B cell (primary cell): ENCODE measurements at regions not wholly inside any gene's neighbourhood (a gene's known extent, or its start where the extent isn't known, plus 50 kb on each side); places are given as distances from the start of the nearest gene placed in this dataset.

Source experiments
- ATAC-seq: fragments of 200-7000 bp; cut with Tn5 transposase; one replicate; pipeline ENCODE4 v1.10.0; 2021; ENCODE audit warnings: low read depth, mild to moderate bottlenecking, moderate number of reproducible peaks, moderate library complexity
- CTCF ChIA-PET: fragments of 350-600 bp; sonication (Branson Sonifier 250); formaldehyde crosslinking; loops from one replicate; lab custom pipeline; 2021; ENCODE audit warnings: antibody characterized with exemption, inconsistent platforms; lab: Charles Lee
- POLR2A ChIA-PET: fragments of 350-600 bp; sonication (Branson Sonifier 250); formaldehyde crosslinking; loops from one replicate; lab custom pipeline; 2021; ENCODE audit warnings: antibody characterized with exemption; lab: Charles Lee
- DNase-seq: peaks from one replicate; pipeline ENCODE4 v3.0.0; 2013
- H2AFZ ChIP-seq: 2 replicates; pipeline ENCODE4 v1.6.1; 2012; ENCODE audit warnings: mild to moderate bottlenecking, low read depth, low read length; ENCODE audit not compliant: insufficient read depth, poor library complexity, severe bottlenecking
- H3K27ac ChIP-seq, 2 donors: 1 replicate in 1 of 2; 2 replicates in 1 of 2; pipeline ENCODE4 v1.5.1; 2012 to 2013; ENCODE audit warnings: low read length in 2 of 2, mild to moderate bottlenecking in 2 of 2, moderate library complexity in 1 of 2
- H3K27me3 ChIP-seq, 4 experiments: fragments of 200-600 bp in 1 of 4; sonication (generic) in 1 of 4; replicated peaks in 1 of 4; 1 replicate in 2 of 4; 2 replicates in 2 of 4; pipeline versions ENCODE4 v1.6.1 to v1.7.0; 2013 to 2016; ENCODE audit warnings: low read length in 3 of 4, mild to moderate bottlenecking in 2 of 4, mixed read lengths in 1 of 4, moderate library complexity in 1 of 4; ENCODE audit not compliant: insufficient read depth in 4 of 4, control insufficient read depth in 3 of 4; ENCODE audit errors: control extremely low read depth in 1 of 4
- H3K36me3 ChIP-seq, 2 experiments: replicated peaks in 1 of 2; 1 replicate in 1 of 2; 2 replicates in 1 of 2; pipeline versions ENCODE4 v1.6.1 to v1.7.1; 2013; ENCODE audit warnings: low read length in 1 of 2; ENCODE audit not compliant: insufficient read depth in 2 of 2, control insufficient read depth in 1 of 2; ENCODE audit errors: control extremely low read depth in 1 of 2, extremely low read depth in 1 of 2
- H3K4me1 ChIP-seq, 2 donors: fragments of 200-600 bp in 1 of 2; sonication (generic) in 1 of 2; 1 replicate in 1 of 2; 2 replicates in 1 of 2; pipeline versions ENCODE4 v1.5.1 to v1.6.1; 2013 to 2017; ENCODE audit warnings: low read length in 2 of 2; ENCODE audit not compliant: control insufficient read depth in 2 of 2, insufficient read depth in 2 of 2
- H3K4me2 ChIP-seq: replicated peaks from 2 replicates; pipeline ENCODE3; 2012; ENCODE audit warnings: mild to moderate bottlenecking, low read depth, low read length; ENCODE audit not compliant: poor library complexity, severe bottlenecking
- H3K4me3 ChIP-seq, 5 experiments: fragments of 200-600 bp in 1 of 5; sonication (generic) in 1 of 5; 1 replicate in 3 of 5; 2 replicates in 2 of 5; pipeline versions ENCODE4 v1.5.1 to v1.7.0; 2011 to 2016; ENCODE audit warnings: low read length in 4 of 5, mild to moderate bottlenecking in 4 of 5, low read depth in 2 of 5, control low read depth in 1 of 5, moderate library complexity in 1 of 5; ENCODE audit not compliant: insufficient read depth in 1 of 5; ENCODE audit errors: control extremely low read depth in 1 of 5, extremely low read depth in 1 of 5
- H3K79me2 ChIP-seq: fragments of 200-600 bp; sonication (generic); one replicate; pipeline ENCODE4 v1.6.0; 2016; ENCODE audit warnings: low read length; ENCODE audit not compliant: control insufficient read depth, insufficient read depth
- H3K9ac ChIP-seq: fragments of 200-600 bp; sonication (generic); 2 replicates; pipeline ENCODE4 v1.6.1; 2017; ENCODE audit warnings: mild to moderate bottlenecking, low read length, moderate library complexity
- H3K9me3 ChIP-seq, 3 donors: one replicate each; pipeline versions ENCODE4 v1.6.1 to v1.7.1; 2013; ENCODE audit warnings: low read length in 2 of 3; ENCODE audit not compliant: control insufficient read depth in 2 of 3, insufficient read depth in 1 of 3; ENCODE audit errors: control extremely low read depth in 1 of 3
- H4K20me1 ChIP-seq: 2 replicates; pipeline ENCODE4 v1.6.0; 2012; ENCODE audit warnings: mild to moderate bottlenecking, low read length; ENCODE audit not compliant: insufficient read depth, control insufficient read depth, poor library complexity, severe bottlenecking
- H3K27ac Mint-ChIP-seq: one replicate; pipeline ENCODE4 v1.8.0; 2021; ENCODE audit warnings: mixed read lengths
- H3K27me3 Mint-ChIP-seq: one replicate; pipeline ENCODE4 v1.8.0; 2021; ENCODE audit warnings: mixed read lengths
- H3K4me1 Mint-ChIP-seq: one replicate; pipeline ENCODE4 v1.8.0; 2021; ENCODE audit warnings: mixed read lengths
- H3K4me3 Mint-ChIP-seq: one replicate; pipeline ENCODE4 v1.8.0; 2021; ENCODE audit warnings: mixed read lengths
- H3K9me3 Mint-ChIP-seq: one replicate; pipeline ENCODE4 v1.8.0; 2022; ENCODE audit warnings: mixed read lengths; ENCODE audit not compliant: insufficient read depth
- CTCF ChIP-seq: fragments of 200-600 bp; IDR thresholded peaks from one replicate; pipeline ENCODE4 v1.8.0; 2022; ENCODE audit warnings: antibody characterized with exemption, mild to moderate bottlenecking
- EZH2 ChIP-seq: IDR thresholded peaks from 2 replicates; pipeline ENCODE4 v1.6.1; 2012; ENCODE audit warnings: borderline replicate concordance, low read depth, mild to moderate bottlenecking, moderate library complexity, low read length; ENCODE audit not compliant: insufficient read depth, poor library complexity, severe bottlenecking
- WGBS: methylation state at CpG from one replicate; pipeline ENCODE4 v1.1.5; 2013; ENCODE audit warnings: missing lambda C conversion rate; ENCODE audit not compliant: insufficient coverage; 5-methylcytosine and 5-hydroxymethylcytosine counted together
- intact Hi-C: fragments of 100-400 bp; cut with micrococcal nuclease; formaldehyde crosslinking; loops from one replicate; pipeline ENCODE4 v1.10.0; 2022

GRCh38 chr5:82822634-82822927 lies 254.6 kb downstream of the TMEM167A start:
- H3K27me3 Mint-ChIP-seq, result no peaks in the 10 kb centered on the region
- no peak overlapping the region for H3K4me3 Mint-ChIP-seq
- POLR2A ChIA-PET, result no interaction called here
- peaks cover 24% of the 10 kb centered on the region for H3K4me1 Mint-ChIP-seq
- intact Hi-C loops, result no loop called here
- TF ChIP-seq EZH2, result no peak
- TF ChIP-seq CTCF, result no peak
- Histone ChIP-seq H4K20me1 (no peaks in the 10 kb centered on the region), H3K27me3 (no peaks in the 10 kb centered on the region), H2AFZ (peak overlapping the region; percentile 53), H3K36me3 (no peaks in the 10 kb centered on the region), H3K9me3 (no peaks in the 10 kb centered on the region), H3K4me2 (no peak overlapping the region), H3K4me1 (peaks cover 14 to 20% of the 10 kb centered on the region in 2 donors), H3K4me3 (no peak overlapping the region), H3K9ac (no peak overlapping the region), H3K27ac (no peak overlapping the region), H3K79me2 (no peaks in the 10 kb centered on the region)
- CTCF ChIA-PET, result no interaction called here
- H3K9me3 Mint-ChIP-seq, result no peaks in the 10 kb centered on the region
- WGBS, result no CpG with 5 or more reads among the region's 4 CpGs
- DNase-seq, result no peak
- ATAC-seq, result no peak
- H3K27ac Mint-ChIP-seq, result no peak overlapping the region

GRCh38 chr5:82821846-82822633 lies 255.2 kb downstream of the TMEM167A start:
- POLR2A ChIA-PET, result no interaction called here
- Histone ChIP-seq H3K27ac (peak overlapping the region in 1 of 2 donors; percentile 58), H3K79me2 (no peaks in the 10 kb centered on the region), H4K20me1 (no peaks in the 10 kb centered on the region), H3K4me3 (no peak overlapping the region), H3K27me3 (no peaks in the 10 kb centered on the region), H3K36me3 (no peaks in the 10 kb centered on the region), H2AFZ (peak overlapping the region; percentile 53), H3K9me3 (no peaks in the 10 kb centered on the region), H3K4me1 (peaks cover 14 to 20% of the 10 kb centered on the region in 2 donors), H3K9ac (no peak overlapping the region), H3K4me2 (no peak overlapping the region)
- no peak for DNase-seq
- CTCF ChIA-PET, result no interaction called here
- Mint-ChIP-seq H3K27me3 (no peaks in the 10 kb centered on the region), H3K4me3 (no peak overlapping the region), H3K27ac (peak overlapping the region; percentile 11), H3K9me3 (no peaks in the 10 kb centered on the region), H3K4me1 (peaks cover 24% of the 10 kb centered on the region)
- intact Hi-C loops, result no loop called here
- ATAC-seq, result no peak
- 100% methylated on average over 1 of the region's 3 CpGs for WGBS
- TF ChIP-seq EZH2 (no peak), CTCF (no peak)
